IgD-negative memory B cell (primary cell): ENCODE measurements at regions not wholly inside any gene's neighbourhood (a gene's known extent, or its start where the extent isn't known, plus 50 kb on each side); places are given as distances from the start of the nearest gene placed in this dataset.
"Not testable (repeated sequence)": the region's sequence is repeated elsewhere in the genome, so short reads cannot be mapped to it uniquely, and the experiment has no call there.

Source experiments
- H3K27ac Mint-ChIP-seq, 3 donors: one replicate each; pipeline ENCODE4 v1.8.0; 2020 to 2022; ENCODE audit warnings: mild to moderate bottlenecking in 3 of 3, mixed read lengths in 3 of 3, moderate library complexity in 1 of 3
- H3K27me3 Mint-ChIP-seq: one replicate; pipeline ENCODE4 v1.8.0; 2021; ENCODE audit warnings: mixed read lengths
- H3K36me3 Mint-ChIP-seq: one replicate; pipeline ENCODE4 v1.8.0; 2020; ENCODE audit warnings: mild to moderate bottlenecking, mixed read lengths
- H3K4me1 Mint-ChIP-seq, 3 donors: one replicate each; pipeline ENCODE4 v1.8.0; 2020 to 2022; ENCODE audit warnings: mixed read lengths in 3 of 3, mild to moderate bottlenecking in 1 of 3
- H3K4me3 Mint-ChIP-seq, 4 donors: one replicate each; pipeline ENCODE4 v1.8.0; 2020 to 2022; ENCODE audit warnings: mild to moderate bottlenecking in 4 of 4, mixed read lengths in 4 of 4, moderate library complexity in 3 of 4
- H3K9me3 Mint-ChIP-seq, 3 donors: one replicate each; pipeline ENCODE4 v1.8.0; 2020 to 2021; ENCODE audit warnings: mixed read lengths in 3 of 3, mild to moderate bottlenecking in 1 of 3

- H3K27ac Mint-ChIP-seq: peak overlapping the region in 1 of 3 donors; percentile 72
- H3K4me1 Mint-ChIP-seq: peaks cover 14 to 22% (median 19%) of the 10 kb centered on the region in 3 donors
- peak overlapping the region in 1 of 4 donors; percentile 66 for H3K4me3 Mint-ChIP-seq
- no peaks in the 10 kb centered on the region for H3K27me3 Mint-ChIP-seq
- H3K36me3 Mint-ChIP-seq: no peaks in the 10 kb centered on the region
- no peaks in the 10 kb centered on the region for H3K9me3 Mint-ChIP-seq
Measured at GRCh38 chr18:57969824-57970223, 74.2 kb upstream of the NEDD4L start.

- no peak overlapping the region for H3K27ac Mint-ChIP-seq
- no peaks in the 10 kb centered on the region for H3K9me3 Mint-ChIP-seq
- H3K27me3 Mint-ChIP-seq: no peaks in the 10 kb centered on the region
- H3K4me1 Mint-ChIP-seq: peaks cover 14 to 21% (median 17%) of the 10 kb centered on the region in 3 donors
- H3K4me3 Mint-ChIP-seq: peak overlapping the region in 3 of 4 donors; percentile 50 to 85 (median 80)
- no peaks in the 10 kb centered on the region for H3K36me3 Mint-ChIP-seq
Measured at GRCh38 chr18:57965246-57965645, 78.8 kb upstream of the NEDD4L start.

- no peaks in the 10 kb centered on the region for H3K36me3 Mint-ChIP-seq
- no peak overlapping the region for H3K4me3 Mint-ChIP-seq
- no peak overlapping the region for H3K27ac Mint-ChIP-seq
- H3K4me1 Mint-ChIP-seq: peaks cover 7 to 13% (median 12%) of the 10 kb centered on the region in 3 donors
- H3K9me3 Mint-ChIP-seq: no peaks in the 10 kb centered on the region
- H3K27me3 Mint-ChIP-seq: peaks cover 1% of the 10 kb centered on the region
Measured at GRCh38 chr18:57961876-57962505, 82.0 kb upstream of the NEDD4L start.

GRCh38 chr18:57961411-57961810, 82.6 kb upstream of the NEDD4L start:
- H3K27ac Mint-ChIP-seq: no peak overlapping the region
- no peaks in the 10 kb centered on the region for H3K36me3 Mint-ChIP-seq
- H3K27me3 Mint-ChIP-seq: peaks cover 1% of the 10 kb centered on the region
- no peaks in the 10 kb centered on the region for H3K9me3 Mint-ChIP-seq
- peaks cover 7 to 13% (median 12%) of the 10 kb centered on the region in 3 donors for H3K4me1 Mint-ChIP-seq
- H3K4me3 Mint-ChIP-seq: no peak overlapping the region

GRCh38 chr18:57959278-57959677, 84.7 kb upstream of the NEDD4L start:
- Mint-ChIP-seq H3K4me3 (peak overlapping the region in 1 of 4 donors; percentile 26), H3K27ac (peak overlapping the region in 1 of 3 donors; percentile 18), H3K27me3 (peaks cover 1% of the 10 kb centered on the region), H3K36me3 (no peaks in the 10 kb centered on the region), H3K4me1 (peaks cover 0 to 6% (median 4%) of the 10 kb centered on the region in 3 donors), H3K9me3 (no peaks in the 10 kb centered on the region)

GRCh38 chr18:57957210-57957609, 86.8 kb upstream of the NEDD4L start:
- Mint-ChIP-seq H3K27ac (no peak overlapping the region), H3K4me3 (no peak overlapping the region), H3K27me3 (peaks cover 1% of the 10 kb centered on the region), H3K9me3 (no peaks in the 10 kb centered on the region), H3K36me3 (no peaks in the 10 kb centered on the region), H3K4me1 (peaks cover 0 to 6% (median 4%) of the 10 kb centered on the region in 3 donors)

- Mint-ChIP-seq H3K9me3 (no peaks in the 10 kb centered on the region), H3K27me3 (peaks cover 1% of the 10 kb centered on the region), H3K4me1 (peaks cover 2 to 12% (median 5%) of the 10 kb centered on the region in 3 donors), H3K27ac (no peak overlapping the region), H3K36me3 (no peaks in the 10 kb centered on the region), H3K4me3 (no peak overlapping the region)
Measured at GRCh38 chr18:57956491-57956890, 87.5 kb upstream of the NEDD4L start.

- Mint-ChIP-seq H3K4me3 (no peak overlapping the region), H3K36me3 (no peaks in the 10 kb centered on the region), H3K4me1 (peaks cover 12 to 26% (median 16%) of the 10 kb centered on the region in 3 donors), H3K27me3 (peaks cover 1% of the 10 kb centered on the region), H3K27ac (no peak overlapping the region), H3K9me3 (no peaks in the 10 kb centered on the region)
Measured at GRCh38 chr18:57954935-57955334, 89.1 kb upstream of the NEDD4L start.

GRCh38 chr18:57953883-57954282, 90.1 kb upstream of the NEDD4L start:
- H3K4me1 Mint-ChIP-seq: peaks cover 12 to 20% (median 12%) of the 10 kb centered on the region in 3 donors
- no peaks in the 10 kb centered on the region for H3K36me3 Mint-ChIP-seq
- H3K9me3 Mint-ChIP-seq: no peaks in the 10 kb centered on the region
- H3K4me3 Mint-ChIP-seq: no peak overlapping the region
- H3K27ac Mint-ChIP-seq: no peak overlapping the region
- H3K27me3 Mint-ChIP-seq: peaks cover 1% of the 10 kb centered on the region

GRCh38 chr18:57951999-57952774, 91.8 kb upstream of the NEDD4L start:
- Mint-ChIP-seq H3K4me3 (no peak overlapping the region), H3K9me3 (no peaks in the 10 kb centered on the region), H3K4me1 (peaks cover 12 to 20% (median 12%) of the 10 kb centered on the region in 3 donors), H3K27me3 (no peaks in the 10 kb centered on the region), H3K27ac (no peak overlapping the region), H3K36me3 (no peaks in the 10 kb centered on the region)

GRCh38 chr18:57951117-57951796, 92.8 kb upstream of the NEDD4L start:
- no peaks in the 10 kb centered on the region for H3K36me3 Mint-ChIP-seq
- H3K9me3 Mint-ChIP-seq: no peaks in the 10 kb centered on the region
- H3K4me1 Mint-ChIP-seq: peaks cover 12 to 20% (median 12%) of the 10 kb centered on the region in 3 donors
- H3K4me3 Mint-ChIP-seq: peak overlapping the region in 3 of 4 donors; percentile 35 to 65 (median 39)
- no peaks in the 10 kb centered on the region for H3K27me3 Mint-ChIP-seq
- no peak overlapping the region for H3K27ac Mint-ChIP-seq

GRCh38 chr18:57950542-57950941, 93.5 kb upstream of the NEDD4L start:
- Mint-ChIP-seq H3K4me1 (peaks cover 12 to 20% (median 12%) of the 10 kb centered on the region in 3 donors), H3K36me3 (no peaks in the 10 kb centered on the region), H3K27ac (no peak overlapping the region), H3K27me3 (peaks cover 2% of the 10 kb centered on the region), H3K4me3 (peak overlapping the region in 1 of 4 donors; percentile 43), H3K9me3 (no peaks in the 10 kb centered on the region)

GRCh38 chr18:57949335-57949734, 94.7 kb upstream of the NEDD4L start:
- H3K9me3 Mint-ChIP-seq, H3K36me3 Mint-ChIP-seq, H3K27me3 Mint-ChIP-seq, H3K4me3 Mint-ChIP-seq, H3K27ac Mint-ChIP-seq: not testable (repeated sequence)
- H3K4me1 Mint-ChIP-seq: peaks cover 12 to 20% (median 12%) of the 10 kb centered on the region in 3 donors

- peaks cover 12 to 24% (median 12%) of the 10 kb centered on the region in 3 donors for H3K4me1 Mint-ChIP-seq
- H3K9me3 Mint-ChIP-seq: no peaks in the 10 kb centered on the region
- no peak overlapping the region for H3K4me3 Mint-ChIP-seq
- H3K36me3 Mint-ChIP-seq: no peaks in the 10 kb centered on the region
- H3K27me3 Mint-ChIP-seq: peaks cover 2% of the 10 kb centered on the region
- H3K27ac Mint-ChIP-seq: no peak overlapping the region
Measured at GRCh38 chr18:57947117-57947516, 96.9 kb upstream of the NEDD4L start.

- Mint-ChIP-seq H3K27me3 (peaks cover 2% of the 10 kb centered on the region), H3K36me3 (no peaks in the 10 kb centered on the region), H3K4me1 (peaks cover 0 to 5% (median 0%) of the 10 kb centered on the region in 3 donors), H3K4me3 (no peak overlapping the region), H3K27ac (no peak overlapping the region), H3K9me3 (no peaks in the 10 kb centered on the region)
Measured at GRCh38 chr18:57943723-57944122, 100.3 kb upstream of the NEDD4L start.
